ENCODE measurements at regions not wholly inside any gene's neighbourhood (a gene's known extent, or its start where the extent isn't known, plus 50 kb on each side); places are given as distances from the start of the nearest gene placed in this dataset.

DNA sequence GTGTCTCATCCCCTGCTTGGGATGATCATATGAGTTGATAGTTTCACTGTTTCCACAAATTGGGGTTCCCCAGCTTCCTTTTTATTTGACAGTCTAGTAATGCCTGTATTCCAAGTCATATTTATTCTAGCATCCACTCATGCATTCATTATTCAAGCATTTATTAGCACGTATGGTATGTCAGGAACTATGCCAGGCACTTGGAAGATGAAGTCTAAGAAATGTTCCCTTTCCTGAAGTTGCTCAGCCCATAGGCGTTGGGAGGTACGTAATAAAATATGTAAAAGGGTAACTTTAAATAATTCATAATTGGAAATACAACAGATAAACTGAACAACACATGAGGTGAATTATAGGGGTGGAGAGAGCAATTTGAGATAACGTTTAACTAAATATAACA lies 338.0 kb upstream of the MAF start:
- TF ChIP-seq, protein P1, sequence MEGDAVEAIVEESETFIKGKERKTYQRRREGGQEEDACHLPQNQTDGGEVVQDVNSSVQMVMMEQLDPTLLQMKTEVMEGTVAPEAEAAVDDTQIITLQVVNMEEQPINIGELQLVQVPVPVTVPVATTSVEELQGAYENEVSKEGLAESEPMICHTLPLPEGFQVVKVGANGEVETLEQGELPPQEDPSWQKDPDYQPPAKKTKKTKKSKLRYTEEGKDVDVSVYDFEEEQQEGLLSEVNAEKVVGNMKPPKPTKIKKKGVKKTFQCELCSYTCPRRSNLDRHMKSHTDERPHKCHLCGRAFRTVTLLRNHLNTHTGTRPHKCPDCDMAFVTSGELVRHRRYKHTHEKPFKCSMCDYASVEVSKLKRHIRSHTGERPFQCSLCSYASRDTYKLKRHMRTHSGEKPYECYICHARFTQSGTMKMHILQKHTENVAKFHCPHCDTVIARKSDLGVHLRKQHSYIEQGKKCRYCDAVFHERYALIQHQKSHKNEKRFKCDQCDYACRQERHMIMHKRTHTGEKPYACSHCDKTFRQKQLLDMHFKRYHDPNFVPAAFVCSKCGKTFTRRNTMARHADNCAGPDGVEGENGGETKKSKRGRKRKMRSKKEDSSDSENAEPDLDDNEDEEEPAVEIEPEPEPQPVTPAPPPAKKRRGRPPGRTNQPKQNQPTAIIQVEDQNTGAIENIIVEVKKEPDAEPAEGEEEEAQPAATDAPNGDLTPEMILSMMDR (conservative IDR thresholded peaks at IDR 0.05; ENCODE audit: low read depth, low read length), result no peak
- TF ChIP-seq EZH2 (IDR thresholded peaks at IDR 0.05; ENCODE audit: borderline replicate concordance, low read depth, low read length, poor library complexity, severe bottlenecking), result no peak
